Dendritic cell treated with granulocyte-macrophage colony-stimulating factor and Interleukin-4, amounts not matched to agents 40 ng/mL and 50 ng/mL, for 4 days (primary cell): ENCODE measurements at regions not wholly inside any gene's neighbourhood (a gene's known extent, or its start where the extent isn't known, plus 50 kb on each side); places are given as distances from the start of the nearest gene placed in this dataset.

ENCODE experiments used
- H3K27ac Mint-ChIP-seq: one replicate; pipeline ENCODE4 v1.8.0; 2022; ENCODE audit warnings: mild to moderate bottlenecking, mixed read lengths
- H3K27me3 Mint-ChIP-seq: one replicate; pipeline ENCODE4 v1.8.0; 2022; ENCODE audit warnings: mild to moderate bottlenecking, mixed read lengths
- H3K36me3 Mint-ChIP-seq: one replicate; pipeline ENCODE4 v1.8.0; 2022; ENCODE audit warnings: low read depth, mixed read lengths
- H3K4me1 Mint-ChIP-seq: one replicate; pipeline ENCODE4 v1.8.0; 2022; ENCODE audit warnings: low read depth, mixed read lengths
- H3K4me3 Mint-ChIP-seq: one replicate; pipeline ENCODE4 v1.8.0; 2022; ENCODE audit warnings: mild to moderate bottlenecking, moderate library complexity, mixed read lengths
- H3K9me3 Mint-ChIP-seq: one replicate; pipeline ENCODE4 v1.8.0; 2022; ENCODE audit warnings: mixed read lengths
- intact Hi-C: fragments of 100-400 bp; cut with micrococcal nuclease; formaldehyde crosslinking; loops from one replicate; pipeline ENCODE4 v1.15.0; 2022

GRCh38 chr2:217412721-217413120 is 552.9 kb upstream of the TNP1 start:
- no peaks in the 10 kb centered on the region for H3K9me3 Mint-ChIP-seq
- peaks cover 56% of the 10 kb centered on the region for H3K27me3 Mint-ChIP-seq
- H3K36me3 Mint-ChIP-seq, result no peaks in the 10 kb centered on the region
- H3K27ac Mint-ChIP-seq, result no peak overlapping the region
- intact Hi-C loops, result no loop called here
- H3K4me3 Mint-ChIP-seq, result no peak overlapping the region
- no peaks in the 10 kb centered on the region for H3K4me1 Mint-ChIP-seq

DNA sequence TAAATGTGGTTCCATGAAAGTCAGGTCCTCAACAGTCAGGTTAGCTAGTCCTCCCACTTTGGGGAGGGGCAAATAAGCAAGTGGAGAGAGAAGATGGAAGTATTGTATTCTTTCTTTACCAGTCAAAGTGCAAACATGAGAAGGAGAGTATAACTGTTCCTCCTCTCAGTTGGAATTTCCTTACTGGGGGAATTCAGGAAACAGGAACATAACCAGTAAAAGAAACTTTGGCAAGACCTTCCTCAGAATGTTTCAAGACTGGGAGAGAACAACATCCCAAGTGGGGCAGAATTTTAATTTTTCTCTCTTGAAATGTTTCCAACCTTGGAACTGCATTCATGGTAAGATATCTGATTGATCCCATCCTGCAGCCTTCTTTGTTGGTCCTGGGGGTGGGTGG is 552.4 kb upstream of the TNP1 start:
- Mint-ChIP-seq H3K27me3 (peaks cover 55% of the 10 kb centered on the region), H3K9me3 (no peaks in the 10 kb centered on the region), H3K36me3 (no peaks in the 10 kb centered on the region), H3K4me1 (no peaks in the 10 kb centered on the region), H3K27ac (no peak overlapping the region), H3K4me3 (no peak overlapping the region)
- intact Hi-C loops, result no loop called here

DNA sequence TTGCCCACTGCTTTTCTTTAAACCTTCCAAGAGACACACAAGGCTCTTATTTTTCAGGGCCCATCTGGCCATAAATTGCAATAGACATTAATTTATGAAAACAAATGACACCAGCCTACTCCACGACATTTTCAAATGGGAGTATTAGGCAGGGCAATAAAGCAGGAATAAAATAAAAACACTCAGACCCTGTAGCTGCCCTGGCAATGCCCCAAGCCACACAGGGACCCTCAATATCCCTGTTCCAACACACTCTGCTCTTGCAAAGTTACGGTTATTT is 550.8 kb upstream of the TNP1 start:
- Mint-ChIP-seq H3K9me3 (no peaks in the 10 kb centered on the region), H3K4me3 (no peak overlapping the region), H3K27ac (no peak overlapping the region), H3K4me1 (no peaks in the 10 kb centered on the region), H3K27me3 (peaks cover 56% of the 10 kb centered on the region), H3K36me3 (no peaks in the 10 kb centered on the region)
- intact Hi-C loops, result no loop called here

DNA sequence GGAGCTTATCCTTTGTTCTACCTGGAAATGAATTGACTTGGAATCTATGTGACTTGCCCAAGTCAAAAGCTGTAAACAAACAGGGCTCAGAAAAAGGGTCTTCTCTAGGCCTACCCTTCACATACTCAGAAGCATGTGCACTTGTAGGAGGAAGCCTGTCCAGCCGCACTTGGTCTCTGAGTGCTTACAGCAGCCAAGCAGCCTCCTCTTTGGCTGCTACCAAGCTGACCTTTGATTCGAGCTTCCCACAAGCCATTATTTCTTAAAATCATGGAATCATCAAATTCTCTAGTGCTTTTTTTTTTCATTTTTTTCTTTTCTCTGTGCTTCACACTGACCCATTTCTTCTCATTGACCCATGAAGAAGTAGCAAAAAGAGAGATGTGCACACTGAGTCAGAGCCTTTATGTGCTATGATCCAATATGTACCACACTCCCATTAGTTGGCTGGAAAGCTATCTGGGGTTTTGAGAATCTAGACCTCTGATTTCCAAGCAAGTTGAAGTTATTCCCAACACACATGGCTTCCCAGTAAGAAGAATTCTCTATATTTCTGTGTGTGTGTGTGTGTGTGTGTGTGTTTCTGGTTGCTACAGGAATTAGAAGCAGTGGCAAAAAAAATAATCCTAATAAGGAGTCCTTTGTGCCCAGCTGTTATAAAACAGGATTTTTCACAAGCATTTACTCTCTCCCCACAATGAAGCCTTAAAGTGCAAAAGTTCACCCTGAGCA is 550.3 kb upstream of the TNP1 start:
- Mint-ChIP-seq H3K36me3 (no peaks in the 10 kb centered on the region), H3K27ac (no peak overlapping the region), H3K4me1 (no peaks in the 10 kb centered on the region), H3K9me3 (no peaks in the 10 kb centered on the region), H3K27me3 (peaks cover 58% of the 10 kb centered on the region), H3K4me3 (no peak overlapping the region)
- intact Hi-C loops, result no loop called here

DNA sequence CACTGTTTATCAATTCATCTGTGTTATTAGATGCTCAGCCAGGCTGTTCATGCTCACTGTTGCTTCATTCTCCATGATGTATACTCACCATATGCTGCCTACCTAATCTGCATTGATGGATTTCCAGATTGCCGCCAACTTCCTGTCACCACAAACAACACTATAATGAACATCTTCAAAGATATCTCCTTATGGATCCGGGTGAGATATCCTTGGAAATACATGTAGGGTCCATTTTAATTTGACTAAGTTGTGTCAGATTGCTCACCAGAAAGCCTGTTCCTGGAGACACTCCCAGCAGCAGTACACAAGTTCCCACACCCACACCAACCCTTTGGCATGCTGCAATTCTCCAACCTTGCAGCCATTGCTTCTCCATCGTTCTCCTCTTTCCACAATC is 547.5 kb upstream of the TNP1 start:
- peaks cover 61% of the 10 kb centered on the region for H3K27me3 Mint-ChIP-seq
- intact Hi-C loops, result no loop called here
- no peak overlapping the region for H3K27ac Mint-ChIP-seq
- no peaks in the 10 kb centered on the region for H3K4me1 Mint-ChIP-seq
- no peaks in the 10 kb centered on the region for H3K36me3 Mint-ChIP-seq
- H3K9me3 Mint-ChIP-seq, result no peaks in the 10 kb centered on the region
- H3K4me3 Mint-ChIP-seq, result no peak overlapping the region

GRCh38 chr2:217404236-217404760 is 544.4 kb upstream of the TNP1 start:
- no peaks in the 10 kb centered on the region for H3K4me1 Mint-ChIP-seq
- H3K36me3 Mint-ChIP-seq, result no peaks in the 10 kb centered on the region
- peaks cover 55% of the 10 kb centered on the region for H3K27me3 Mint-ChIP-seq
- H3K4me3 Mint-ChIP-seq, result no peak overlapping the region
- no peaks in the 10 kb centered on the region for H3K9me3 Mint-ChIP-seq
- no peak overlapping the region for H3K27ac Mint-ChIP-seq
- intact Hi-C loops, result no loop called here

- Mint-ChIP-seq H3K27me3 (peaks cover 50% of the 10 kb centered on the region), H3K4me3 (no peak overlapping the region), H3K4me1 (peaks cover 8% of the 10 kb centered on the region), H3K27ac (no peak overlapping the region), H3K36me3 (no peaks in the 10 kb centered on the region), H3K9me3 (peaks cover 11% of the 10 kb centered on the region)
- intact Hi-C loops, result no loop called here
These were observed 543.0 kb upstream of the TNP1 start for GRCh38 chr2:217402761-217403383.

GRCh38 chr2:217402144-217402543 is 542.3 kb upstream of the TNP1 start:
- Mint-ChIP-seq H3K9me3 (peaks cover 11% of the 10 kb centered on the region), H3K27ac (no peak overlapping the region), H3K36me3 (no peaks in the 10 kb centered on the region), H3K4me1 (peaks cover 8% of the 10 kb centered on the region), H3K27me3 (peaks cover 45% of the 10 kb centered on the region), H3K4me3 (no peak overlapping the region)
- intact Hi-C loops, result no loop called here

DNA sequence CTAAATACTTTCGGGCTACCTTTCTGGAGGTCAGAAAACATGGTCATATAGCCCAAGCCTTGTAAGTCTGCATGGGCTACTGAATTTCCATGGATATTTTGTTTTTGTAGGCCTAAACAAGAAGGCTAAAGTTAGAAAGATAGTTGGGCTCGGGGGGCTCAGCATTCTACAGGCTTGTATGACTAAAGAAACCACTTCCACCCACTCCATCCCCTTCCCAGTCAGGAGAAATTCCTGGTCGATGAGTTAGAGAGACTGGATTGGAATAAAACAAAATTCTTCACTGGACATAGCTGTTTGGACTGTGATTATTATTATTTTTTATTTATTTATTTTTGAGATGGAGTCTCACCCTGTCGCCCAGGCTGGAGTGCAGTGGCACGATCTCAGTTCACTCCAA is 539.4 kb upstream of the TNP1 start:
- Mint-ChIP-seq H3K9me3 (peaks cover 11% of the 10 kb centered on the region), H3K36me3 (no peaks in the 10 kb centered on the region), H3K4me1 (peaks cover 8% of the 10 kb centered on the region), H3K27ac (no peak overlapping the region), H3K4me3 (no peak overlapping the region), H3K27me3 (peaks cover 39% of the 10 kb centered on the region)
- intact Hi-C loops, result no loop called here

DNA sequence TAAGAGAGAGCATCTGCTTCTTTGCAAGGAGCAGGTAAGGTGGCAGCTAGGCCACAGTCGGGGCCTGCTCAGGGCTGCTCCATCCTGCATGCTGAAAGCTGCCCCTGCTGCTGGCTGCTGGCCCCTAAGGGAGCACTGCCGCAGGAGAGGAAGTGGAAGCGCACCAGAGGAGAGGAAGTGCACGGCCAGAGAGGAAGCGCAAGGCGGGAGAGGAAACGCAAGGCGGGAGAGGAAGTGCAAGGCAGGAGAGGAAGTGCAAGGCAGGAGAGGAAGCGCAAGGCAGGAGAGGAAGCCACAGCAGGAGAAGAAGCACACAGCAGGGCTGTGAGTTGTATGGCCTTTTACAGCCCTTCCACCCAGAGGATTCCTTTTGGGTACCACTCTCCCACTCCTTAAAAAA is 539.0 kb upstream of the TNP1 start:
- Mint-ChIP-seq H3K27me3 (peaks cover 36% of the 10 kb centered on the region), H3K9me3 (peaks cover 11% of the 10 kb centered on the region), H3K4me1 (peaks cover 8% of the 10 kb centered on the region), H3K4me3 (no peak overlapping the region), H3K27ac (no peak overlapping the region), H3K36me3 (no peaks in the 10 kb centered on the region)
- intact Hi-C loops, result no loop called here

- H3K27me3 Mint-ChIP-seq, result peaks cover 36% of the 10 kb centered on the region
- H3K27ac Mint-ChIP-seq, result no peak overlapping the region
- peaks cover 11% of the 10 kb centered on the region for H3K9me3 Mint-ChIP-seq
- no peak overlapping the region for H3K4me3 Mint-ChIP-seq
- peaks cover 8% of the 10 kb centered on the region for H3K4me1 Mint-ChIP-seq
- H3K36me3 Mint-ChIP-seq, result no peaks in the 10 kb centered on the region
- intact Hi-C loops, result no loop called here
These were observed 538.2 kb upstream of the TNP1 start for GRCh38 chr2:217398101-217398500.

- Mint-ChIP-seq H3K4me3 (no peak overlapping the region), H3K27me3 (peaks cover 35% of the 10 kb centered on the region), H3K27ac (no peak overlapping the region), H3K36me3 (no peaks in the 10 kb centered on the region), H3K9me3 (peaks cover 17% of the 10 kb centered on the region), H3K4me1 (peaks cover 8% of the 10 kb centered on the region)
- intact Hi-C loops, result no loop called here
These were observed 536.7 kb upstream of the TNP1 start for GRCh38 chr2:217396586-217396985.

DNA sequence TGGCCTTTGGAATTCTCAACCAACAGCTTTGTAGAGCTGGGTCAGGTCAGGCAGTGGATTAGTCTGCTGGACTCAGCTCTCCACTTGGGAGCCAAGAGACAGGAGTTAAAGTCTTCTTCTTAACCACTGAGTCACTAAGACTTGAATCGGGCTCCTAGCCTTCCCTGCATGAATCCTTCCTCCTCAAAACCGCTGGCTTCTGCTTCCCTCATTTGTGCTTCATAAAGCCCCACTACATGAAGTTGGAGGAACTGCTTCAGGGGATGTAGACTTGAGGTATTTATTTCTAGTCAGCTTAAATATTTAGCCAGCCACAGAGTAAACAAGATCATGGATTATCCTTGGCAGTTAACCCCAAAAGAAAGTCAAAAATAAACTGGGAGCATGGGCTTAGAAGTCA is 536.3 kb upstream of the TNP1 start:
- H3K36me3 Mint-ChIP-seq, result no peaks in the 10 kb centered on the region
- H3K9me3 Mint-ChIP-seq, result peaks cover 21% of the 10 kb centered on the region
- intact Hi-C loops, result no loop called here
- H3K4me1 Mint-ChIP-seq, result peaks cover 8% of the 10 kb centered on the region
- no peak overlapping the region for H3K27ac Mint-ChIP-seq
- no peak overlapping the region for H3K4me3 Mint-ChIP-seq
- peaks cover 35% of the 10 kb centered on the region for H3K27me3 Mint-ChIP-seq

GRCh38 chr2:217394510-217395351 is 534.9 kb upstream of the TNP1 start:
- intact Hi-C loops, result no loop called here
- H3K36me3 Mint-ChIP-seq, result no peaks in the 10 kb centered on the region
- H3K27me3 Mint-ChIP-seq, result peaks cover 38% of the 10 kb centered on the region
- peaks cover 35% of the 10 kb centered on the region for H3K9me3 Mint-ChIP-seq
- H3K27ac Mint-ChIP-seq, result no peak overlapping the region
- H3K4me1 Mint-ChIP-seq, result peaks cover 8% of the 10 kb centered on the region
- no peak overlapping the region for H3K4me3 Mint-ChIP-seq
